Kidney capillary endothelial cell (primary cell): ENCODE measurements at regions not wholly inside any gene's neighbourhood (a gene's known extent, or its start where the extent isn't known, plus 50 kb on each side); places are given as distances from the start of the nearest gene placed in this dataset.

ENCODE experiments used
- DNase-seq: peaks from one replicate; pipeline ENCODE4 v3.0.0-alpha.2; 2018; ENCODE audit warnings: low spot score

GRCh38 chr18:56127322-56128099 lies 510.9 kb downstream of the TXNL1 start:
- no peak for DNase-seq

DNA sequence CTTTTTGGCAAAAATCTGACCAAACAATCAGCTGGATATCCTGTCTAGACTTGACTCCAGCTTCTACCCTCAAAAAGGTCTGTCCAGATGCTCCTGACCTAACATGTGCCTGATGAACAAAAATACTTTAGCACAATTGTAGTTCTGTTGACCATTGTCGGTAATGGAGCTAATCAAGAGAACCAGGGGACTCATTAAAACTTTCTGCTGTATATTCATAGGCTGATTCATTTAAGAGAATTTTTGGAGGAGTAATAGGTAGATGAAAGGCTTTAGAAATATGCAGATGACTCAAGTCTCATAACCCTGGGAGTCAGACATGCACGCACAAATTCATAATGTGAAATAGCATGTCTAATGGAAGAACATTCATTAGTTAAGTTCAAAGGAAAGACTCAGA lies 514.2 kb downstream of the TXNL1 start:
- DNase-seq: no peak

DNA sequence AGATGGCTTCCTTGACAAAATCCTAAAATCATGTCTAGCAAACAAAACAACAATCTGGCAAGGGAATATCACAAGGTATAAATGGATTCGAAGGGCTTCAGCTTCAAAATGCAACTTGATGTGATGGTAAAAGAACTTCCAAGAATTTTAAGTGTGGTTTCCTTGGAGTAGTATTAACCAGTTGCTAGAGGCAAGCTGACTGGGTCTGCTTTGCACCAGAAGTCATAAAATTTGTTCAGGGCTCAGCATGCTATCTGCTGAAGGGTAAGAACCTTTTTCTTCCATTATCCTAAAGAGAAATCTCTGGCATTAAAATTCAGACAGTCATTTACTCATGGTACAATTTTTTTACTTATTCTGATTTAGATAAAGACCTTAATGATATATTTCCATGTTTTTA lies 516.7 kb downstream of the TXNL1 start:
- no peak for DNase-seq

GRCh38 chr18:56120782-56121181 lies 517.6 kb downstream of the TXNL1 start:
- DNase-seq: no peak

DNA sequence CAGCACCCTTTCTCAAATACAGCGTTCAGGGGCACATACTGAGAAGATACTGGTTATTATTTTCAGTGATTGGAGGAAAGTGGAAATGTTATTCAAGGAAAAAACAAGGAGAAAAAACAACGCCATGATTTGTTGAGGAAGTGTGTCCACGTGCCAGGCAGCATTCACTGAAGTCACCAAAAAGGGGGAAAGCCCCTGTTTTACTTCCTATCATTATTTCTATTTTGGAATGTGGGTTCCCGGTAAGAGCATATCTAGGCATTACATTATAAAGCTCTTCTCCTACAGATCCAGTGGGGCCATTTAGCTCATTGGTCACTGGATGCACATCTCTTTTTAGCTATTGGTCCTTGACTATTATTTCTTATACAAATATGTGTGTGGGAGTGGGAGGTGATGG lies 518.7 kb downstream of the TXNL1 start:
- no peak for DNase-seq

DNA sequence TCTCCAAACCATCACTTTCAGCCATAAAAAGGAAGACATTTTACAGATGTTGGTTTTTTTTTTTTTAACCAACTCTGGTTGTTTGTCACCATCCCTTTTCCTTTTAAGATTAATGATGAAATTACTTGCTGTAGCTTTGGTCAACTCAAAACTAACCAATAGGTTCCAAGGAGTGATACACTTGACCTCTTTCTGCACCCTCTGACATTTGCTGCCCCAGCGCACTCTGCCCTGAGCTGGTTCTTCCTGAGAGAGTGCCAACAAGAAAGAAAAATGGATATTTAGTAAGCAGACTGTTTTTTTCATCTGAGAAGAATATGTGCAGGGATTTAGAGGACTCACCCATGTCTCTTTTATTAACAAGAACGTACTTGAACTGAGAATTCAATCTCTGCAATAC lies 520.0 kb downstream of the TXNL1 start:
- DNase-seq: no peak

- no peak for DNase-seq
Measured at GRCh38 chr18:56115071-56116015, 523.0 kb downstream of the TXNL1 start.

GRCh38 chr18:56112984-56113383 lies 525.0 kb upstream of the TCF4 start:
- no peak for DNase-seq

DNA sequence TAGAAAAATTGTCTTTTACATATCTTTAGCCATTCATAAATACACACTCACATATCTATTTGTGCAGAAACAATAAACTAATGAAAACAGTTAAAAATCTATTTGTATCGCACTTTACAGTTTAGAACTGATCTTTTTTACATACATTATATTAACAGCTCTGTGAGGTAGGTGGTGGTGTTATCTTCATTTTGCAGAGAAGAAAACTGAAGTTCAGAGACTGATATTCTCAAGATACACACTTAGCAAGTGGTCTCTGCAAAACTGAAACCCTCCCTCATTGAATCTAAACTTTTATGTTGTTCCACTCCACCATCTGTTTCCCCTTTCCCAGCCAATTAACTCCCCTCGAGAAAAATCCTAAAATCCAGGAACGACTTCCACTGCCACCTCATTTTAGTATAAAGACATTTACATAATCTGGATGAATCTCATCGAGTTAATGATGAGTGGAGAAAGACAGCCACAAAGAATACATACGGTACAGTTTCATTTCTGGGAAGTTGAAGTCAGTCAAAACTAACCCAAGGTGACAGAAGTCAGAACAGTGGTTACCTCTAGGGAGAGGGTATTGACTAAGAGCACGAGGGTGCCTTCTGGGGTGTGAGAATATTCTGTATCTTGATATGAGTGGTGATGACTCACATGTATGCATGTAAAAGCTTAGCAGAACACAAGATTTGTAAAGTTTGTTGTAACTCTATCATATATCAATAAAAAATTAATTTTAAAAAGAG lies 524.2 kb upstream of the TCF4 start:
- no peak for DNase-seq

GRCh38 chr18:56109757-56110156 lies 521.8 kb upstream of the TCF4 start:
- DNase-seq: no peak

DNA sequence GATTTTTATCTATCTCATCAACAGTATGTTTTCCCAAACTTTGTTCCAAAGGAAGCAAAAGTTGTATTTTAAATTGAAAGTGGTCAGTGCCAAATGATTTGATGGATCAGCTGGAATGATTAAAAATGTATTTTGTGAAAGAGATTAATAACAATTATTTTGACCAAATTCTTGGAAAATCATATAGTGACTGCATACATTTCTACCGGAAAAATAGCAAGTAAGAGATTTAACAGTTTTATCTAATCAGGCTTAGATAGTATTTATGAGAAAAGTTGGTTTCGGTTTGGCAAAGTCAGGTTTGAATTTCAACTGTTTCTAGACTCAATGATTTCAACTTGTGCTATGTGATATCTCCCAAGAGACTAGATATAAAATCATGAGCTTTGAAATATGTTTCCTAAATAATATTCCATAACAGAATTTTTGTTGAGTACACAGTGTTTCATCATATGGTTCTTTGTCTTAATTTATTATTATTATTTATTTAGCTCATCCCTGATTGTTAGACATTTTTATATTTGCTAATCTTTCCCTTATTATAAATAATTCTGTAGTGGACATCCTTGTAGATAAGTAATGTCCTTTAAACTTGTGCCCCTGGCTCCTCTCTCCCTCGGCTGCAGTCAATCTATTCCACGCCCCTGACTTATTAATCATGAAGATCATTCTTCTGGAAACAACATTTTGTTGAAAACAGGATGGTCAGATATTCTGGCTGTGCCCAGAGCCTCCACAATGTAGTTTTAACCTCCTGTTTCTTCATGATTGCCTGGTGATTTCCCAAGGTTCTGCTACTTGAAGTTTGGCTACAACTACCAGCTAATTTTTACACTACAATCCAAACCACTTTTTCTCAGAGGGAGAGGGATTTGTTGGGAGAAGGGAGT lies 520.7 kb upstream of the TCF4 start:
- no peak for DNase-seq

- no peak for DNase-seq
Measured at GRCh38 chr18:56107821-56108477, 520.0 kb upstream of the TCF4 start.

DNA sequence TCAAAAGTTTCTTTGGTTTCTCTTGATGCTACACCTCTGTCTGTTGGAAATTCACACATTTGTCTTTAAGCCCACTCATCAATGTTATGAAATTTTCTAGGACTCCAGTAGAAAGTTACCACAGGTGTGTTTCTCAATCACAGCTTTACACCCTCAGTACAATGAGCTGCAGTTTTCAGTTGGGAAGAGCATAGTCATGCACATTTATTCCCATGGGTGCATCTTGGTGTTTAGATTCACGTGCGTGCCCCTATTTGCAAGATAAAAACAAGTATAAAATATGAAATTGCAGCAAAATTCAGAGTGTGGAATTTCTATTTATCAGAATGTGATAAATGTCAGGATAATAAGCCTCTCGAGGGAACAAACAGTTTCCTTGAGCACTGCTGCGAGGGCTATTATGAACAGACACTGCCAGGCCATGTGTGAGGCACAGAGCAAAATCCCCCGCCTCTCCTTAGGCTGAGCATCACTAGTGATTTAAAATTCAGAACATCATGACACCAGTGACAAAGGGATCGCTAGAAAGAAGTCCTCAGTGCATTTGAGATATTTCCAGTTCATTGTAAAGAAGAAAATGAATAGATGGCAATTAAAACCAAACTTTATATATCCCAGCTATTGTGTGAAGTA lies 512.2 kb upstream of the TCF4 start:
- no peak for DNase-seq

DNA sequence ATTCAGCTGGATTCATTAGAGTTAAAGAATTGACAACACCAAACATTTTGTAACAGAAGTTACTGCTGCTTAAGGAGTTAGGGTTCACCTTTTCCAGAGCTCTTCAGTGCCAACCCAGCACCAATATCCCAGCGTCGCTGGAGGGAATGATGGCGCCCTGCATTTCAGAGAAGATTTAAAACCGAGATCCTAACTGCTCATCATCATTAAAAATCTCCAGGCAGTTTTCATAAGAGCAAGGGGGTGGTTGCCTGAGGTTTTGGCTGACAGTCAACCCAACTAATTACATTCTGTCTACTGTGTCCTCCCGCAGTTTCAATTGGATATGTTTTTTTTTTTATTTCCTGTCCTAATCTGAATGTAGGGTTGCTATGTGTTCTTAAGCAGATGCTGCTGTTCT lies 509.6 kb upstream of the TCF4 start:
- no peak for DNase-seq

GRCh38 chr18:56096861-56097260 lies 508.9 kb upstream of the TCF4 start:
- DNase-seq: no peak

DNA sequence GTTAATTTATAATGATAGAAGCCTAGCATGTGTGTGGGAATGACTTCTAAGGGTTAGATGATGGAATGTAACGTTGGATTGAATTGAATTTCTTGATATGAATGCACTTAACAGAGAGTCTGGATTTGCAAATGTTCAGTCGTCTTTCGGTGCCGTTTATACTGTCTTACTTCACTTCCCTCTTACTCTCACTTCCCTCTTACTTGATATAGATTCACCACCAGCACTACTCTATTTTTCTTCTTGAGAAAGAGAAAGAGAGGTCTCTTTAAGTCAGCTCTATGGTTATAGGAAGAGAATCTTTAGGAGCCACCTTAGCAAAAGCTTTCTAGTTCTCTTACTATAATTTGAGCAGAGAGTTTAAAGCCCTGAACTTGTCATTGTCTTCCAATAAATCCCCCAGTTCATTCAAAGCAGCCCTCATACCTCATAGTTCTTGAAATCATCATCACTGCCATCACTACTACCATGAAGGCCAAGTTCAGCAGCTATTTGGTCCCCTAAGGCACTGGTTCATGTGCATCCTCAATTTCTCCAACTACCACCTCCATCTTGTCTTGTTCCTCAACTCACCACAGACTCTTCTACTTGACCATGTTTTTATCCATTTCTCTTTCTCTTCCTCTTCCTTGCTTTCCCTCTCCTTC lies 501.7 kb upstream of the TCF4 start:
- DNase-seq: no peak

GRCh38 chr18:56086786-56087185 lies 498.8 kb upstream of the TCF4 start:
- DNase-seq: no peak

- DNase-seq: no peak
Measured at GRCh38 chr18:56086176-56086575, 498.2 kb upstream of the TCF4 start.

DNA sequence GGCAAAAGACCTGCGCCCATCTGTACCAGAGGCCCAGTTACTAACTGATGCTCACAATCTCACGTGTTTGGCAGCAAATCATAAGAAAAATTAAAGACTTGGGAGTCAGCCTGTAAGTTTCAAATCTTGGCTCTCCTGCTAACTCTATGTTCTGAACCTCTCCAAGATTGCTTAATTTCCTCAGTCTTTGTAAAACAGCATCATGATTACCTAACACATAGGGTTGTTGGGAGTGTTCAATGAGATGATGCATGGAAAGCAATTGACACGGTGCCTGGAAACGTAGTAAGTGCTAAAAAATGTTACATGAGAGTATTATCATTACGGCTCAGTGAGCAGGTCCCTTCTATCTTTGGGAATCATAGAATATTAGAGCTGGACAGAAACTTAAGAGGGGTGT lies 497.6 kb upstream of the TCF4 start:
- DNase-seq: no peak
